ENCODE measurements at regions not wholly inside any gene's neighbourhood (a gene's known extent, or its start where the extent isn't known, plus 50 kb on each side); places are given as distances from the start of the nearest gene placed in this dataset.

GRCh38 chr6:6880745-6881437, 226.9 kb upstream of the RREB1 start:
- no peak for ATAC-seq (ENCODE audit: insufficient read depth, low FRiP score)

GRCh38 chr6:6881438-6882225, 226.1 kb upstream of the RREB1 start:
- DNase-seq (no peak), ATAC-seq (ENCODE audit: insufficient read depth, low FRiP score) (no peak)
- TF ChIP-seq, protein P1, sequence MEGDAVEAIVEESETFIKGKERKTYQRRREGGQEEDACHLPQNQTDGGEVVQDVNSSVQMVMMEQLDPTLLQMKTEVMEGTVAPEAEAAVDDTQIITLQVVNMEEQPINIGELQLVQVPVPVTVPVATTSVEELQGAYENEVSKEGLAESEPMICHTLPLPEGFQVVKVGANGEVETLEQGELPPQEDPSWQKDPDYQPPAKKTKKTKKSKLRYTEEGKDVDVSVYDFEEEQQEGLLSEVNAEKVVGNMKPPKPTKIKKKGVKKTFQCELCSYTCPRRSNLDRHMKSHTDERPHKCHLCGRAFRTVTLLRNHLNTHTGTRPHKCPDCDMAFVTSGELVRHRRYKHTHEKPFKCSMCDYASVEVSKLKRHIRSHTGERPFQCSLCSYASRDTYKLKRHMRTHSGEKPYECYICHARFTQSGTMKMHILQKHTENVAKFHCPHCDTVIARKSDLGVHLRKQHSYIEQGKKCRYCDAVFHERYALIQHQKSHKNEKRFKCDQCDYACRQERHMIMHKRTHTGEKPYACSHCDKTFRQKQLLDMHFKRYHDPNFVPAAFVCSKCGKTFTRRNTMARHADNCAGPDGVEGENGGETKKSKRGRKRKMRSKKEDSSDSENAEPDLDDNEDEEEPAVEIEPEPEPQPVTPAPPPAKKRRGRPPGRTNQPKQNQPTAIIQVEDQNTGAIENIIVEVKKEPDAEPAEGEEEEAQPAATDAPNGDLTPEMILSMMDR (IDR thresholded peaks at IDR 0.05; ENCODE audit: control extremely low read depth, extremely low read depth) = no peak
- peaks cover 0 to 3% (median 0%) of the 10 kb centered on the region in 4 donors for H3K9me3 ChIP-seq (ENCODE audit: control insufficient read depth in 4 of 4, insufficient read depth in 3 of 4, low read length in 3 of 4)
- WGBS, 2 donors = 52 to 69% methylated on average over 4 of the region's 4 CpGs
- no peak overlapping the region for H3K4me3 ChIP-seq
- H3K9ac ChIP-seq (ENCODE audit: insufficient read depth in 1 of 2, low read length in 2 of 2) = no peak overlapping the region
- peaks cover 0 to 3% (median 0%) of the 10 kb centered on the region in 5 donors for H3K4me1 ChIP-seq (ENCODE audit: control insufficient read depth in 5 of 5, insufficient read depth in 5 of 5, low read length in 5 of 5)
- H3K27ac ChIP-seq (ENCODE audit: low read depth in 1 of 2, low read length in 1 of 2) = no peak overlapping the region
- H3K27me3 ChIP-seq (ENCODE audit: control insufficient read depth in 3 of 3, insufficient read depth in 3 of 3, low read length in 2 of 3) = no peaks in the 10 kb centered on the region
- no peaks in the 10 kb centered on the region for H3K36me3 ChIP-seq (ENCODE audit: control insufficient read depth in 4 of 4, insufficient read depth in 4 of 4, low read length in 4 of 4)

More at GRCh38 chr6:6880745-6881437, 226.9 kb upstream of the RREB1 start:
- TF ChIP-seq, protein P1 (IDR thresholded peaks at IDR 0.05; ENCODE audit: control extremely low read depth, extremely low read depth) = no peak
- Histone ChIP-seq H3K4me1 (ENCODE audit: control insufficient read depth in 5 of 5, insufficient read depth in 5 of 5, low read length in 5 of 5) (peaks cover 0 to 3% (median 0%) of the 10 kb centered on the region in 5 donors), H3K36me3 (ENCODE audit: control insufficient read depth in 4 of 4, insufficient read depth in 4 of 4, low read length in 4 of 4) (no peaks in the 10 kb centered on the region), H3K27me3 (ENCODE audit: control insufficient read depth in 3 of 3, insufficient read depth in 3 of 3, low read length in 2 of 3) (no peaks in the 10 kb centered on the region), H3K4me3 (no peak overlapping the region), H3K9ac (ENCODE audit: insufficient read depth in 1 of 2, low read length in 2 of 2) (no peak overlapping the region), H3K27ac (ENCODE audit: low read depth in 1 of 2, low read length in 1 of 2) (no peak overlapping the region), H3K9me3 (ENCODE audit: control insufficient read depth in 4 of 4, insufficient read depth in 3 of 4, low read length in 3 of 4) (peaks cover 0 to 3% (median 0%) of the 10 kb centered on the region in 4 donors)
- no peak for DNase-seq
- WGBS, 2 donors = 78 to 80% methylated on average over 10 of the region's 10 CpGs

DNA sequence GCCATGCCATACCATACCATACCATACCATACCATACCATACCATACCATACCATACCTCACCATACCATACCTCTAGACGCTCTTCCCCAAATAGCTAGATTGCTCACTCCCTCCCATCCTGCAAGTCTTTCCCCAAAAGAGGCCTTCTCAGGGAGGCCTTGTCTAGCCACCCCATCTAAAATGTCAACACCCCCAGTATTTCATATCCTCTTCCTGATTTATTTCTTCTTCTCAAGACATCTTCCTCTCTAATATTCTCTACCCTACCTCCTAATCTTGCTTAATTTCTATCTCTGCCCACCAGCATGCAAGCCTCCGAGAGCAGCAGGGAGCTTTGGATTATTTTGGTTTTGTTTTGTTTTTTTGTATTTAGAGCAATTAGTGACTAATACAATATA, 225.2 kb upstream of the RREB1 start:
- Histone ChIP-seq H3K9me3 (ENCODE audit: control insufficient read depth in 4 of 4, insufficient read depth in 3 of 4, low read length in 3 of 4) (peaks cover 0 to 3% (median 0%) of the 10 kb centered on the region in 4 donors), H3K9ac (ENCODE audit: insufficient read depth in 1 of 2, low read length in 2 of 2) (no peak overlapping the region), H3K4me1 (ENCODE audit: control insufficient read depth in 5 of 5, insufficient read depth in 5 of 5, low read length in 5 of 5) (peaks cover 0 to 3% (median 0%) of the 10 kb centered on the region in 5 donors), H3K36me3 (ENCODE audit: control insufficient read depth in 4 of 4, insufficient read depth in 4 of 4, low read length in 4 of 4) (no peaks in the 10 kb centered on the region), H3K4me3 (no peak overlapping the region), H3K27ac (ENCODE audit: low read depth in 1 of 2, low read length in 1 of 2) (no peak overlapping the region), H3K27me3 (ENCODE audit: control insufficient read depth in 3 of 3, insufficient read depth in 3 of 3, low read length in 2 of 3) (no peaks in the 10 kb centered on the region)
- WGBS, 2 donors = 33 to 72% methylated on average over 2 of the region's 2 CpGs
- ATAC-seq (ENCODE audit: insufficient read depth, low FRiP score) (no peak), DNase-seq (no peak)
- TF ChIP-seq, protein P1 (IDR thresholded peaks at IDR 0.05; ENCODE audit: control extremely low read depth, extremely low read depth) = no peak

Data from lung (tissue), 11 donors.